Umbilical cord (tissue), 1 donor: ENCODE measurements at regions not wholly inside any gene's neighbourhood (a gene's known extent, or its start where the extent isn't known, plus 50 kb on each side); places are given as distances from the start of the nearest gene placed in this dataset.

ENCODE experiments used
- DNase-seq: peaks from one replicate; pipeline ENCODE4 v3.0.0-alpha.2; 2015; ENCODE audit warnings: low spot score

- no peak for DNase-seq
Measured at GRCh38 chr16:6207580-6207979, 1110.0 kb upstream of the EEF2KMT start.

- DNase-seq = no peak
Measured at GRCh38 chr16:6207124-6207523, 1109.5 kb upstream of the EEF2KMT start.

- DNase-seq = no peak
Measured at GRCh38 chr16:6206080-6206479, 1108.5 kb upstream of the EEF2KMT start.

GRCh38 chr16:6204945-6205344 is 1107.3 kb upstream of the EEF2KMT start:
- DNase-seq = no peak

GRCh38 chr16:6200861-6201260 is 1103.3 kb upstream of the EEF2KMT start:
- DNase-seq = no peak

GRCh38 chr16:6200271-6200670 is 1102.7 kb upstream of the EEF2KMT start:
- DNase-seq = no peak

GRCh38 chr16:6195966-6196365 is 1098.4 kb upstream of the EEF2KMT start:
- no peak for DNase-seq

- DNase-seq = peak; percentile 6
Measured at GRCh38 chr16:6193718-6194117, 1096.1 kb upstream of the EEF2KMT start.

- DNase-seq = no peak
Measured at GRCh38 chr16:6192984-6193383, 1095.4 kb upstream of the EEF2KMT start.

GRCh38 chr16:6192532-6192931 is 1094.9 kb upstream of the EEF2KMT start:
- DNase-seq = no peak

- no peak for DNase-seq
Measured at GRCh38 chr16:6190776-6191175, 1093.2 kb upstream of the EEF2KMT start.

GRCh38 chr16:6189216-6189615 is 1091.6 kb upstream of the EEF2KMT start:
- DNase-seq = no peak

GRCh38 chr16:6177616-6178180 is 1080.1 kb upstream of the EEF2KMT start:
- DNase-seq = no peak

GRCh38 chr16:6170022-6170421 is 1072.4 kb upstream of the EEF2KMT start:
- DNase-seq = no peak

GRCh38 chr16:6165330-6165979 is 1067.9 kb upstream of the EEF2KMT start:
- peak; percentile 12 for DNase-seq

GRCh38 chr16:6160871-6161270 is 1063.3 kb upstream of the EEF2KMT start:
- DNase-seq = no peak

- no peak for DNase-seq
Measured at GRCh38 chr16:6160303-6160702, 1062.7 kb upstream of the EEF2KMT start.

GRCh38 chr16:6157806-6158205 is 1060.2 kb upstream of the EEF2KMT start:
- DNase-seq = no peak

GRCh38 chr16:6155271-6155670 is 1057.7 kb upstream of the EEF2KMT start:
- no peak for DNase-seq

- no peak for DNase-seq
Measured at GRCh38 chr16:6153901-6154300, 1056.3 kb upstream of the EEF2KMT start.

- no peak for DNase-seq
Measured at GRCh38 chr16:6149031-6149430, 1051.4 kb upstream of the EEF2KMT start.

GRCh38 chr16:6148361-6148760 is 1050.8 kb upstream of the EEF2KMT start:
- DNase-seq = no peak

GRCh38 chr16:6146874-6147425 is 1049.4 kb upstream of the EEF2KMT start:
- DNase-seq = no peak
